Epithelial cell of esophagus (primary cell): ENCODE measurements at regions not wholly inside any gene's neighbourhood (a gene's known extent, or its start where the extent isn't known, plus 50 kb on each side); places are given as distances from the start of the nearest gene placed in this dataset.

Experiments used
- DNase-seq: peaks from one replicate; pipeline ENCODE4 v3.0.0; 2010; ENCODE audit warnings: low read depth
- H3K4me3 ChIP-seq: 2 replicates; pipeline ENCODE4 v1.5.1; 2011; ENCODE audit warnings: mild to moderate bottlenecking, low read length, control low read depth
- CTCF ChIP-seq: IDR thresholded peaks from 2 replicates; pipeline ENCODE4 v1.5.1; 2011; ENCODE audit warnings: low read depth, mild to moderate bottlenecking, low read length, control low read depth, inconsistent platforms; ENCODE audit not compliant: insufficient read depth; ENCODE audit errors: missing control alignments

GRCh38 chr5:106854922-106855321 lies 815.8 kb downstream of the EFNA5 start:
- no peak for TF ChIP-seq CTCF
- no peak for DNase-seq
- H3K4me3 ChIP-seq = no peak overlapping the region

GRCh38 chr5:106854105-106854687 lies 816.5 kb downstream of the EFNA5 start:
- DNase-seq = no peak
- no peak for TF ChIP-seq CTCF
- H3K4me3 ChIP-seq = no peak overlapping the region

GRCh38 chr5:106853266-106853665 lies 817.5 kb downstream of the EFNA5 start:
- H3K4me3 ChIP-seq = no peak overlapping the region
- no peak for DNase-seq
- no peak for TF ChIP-seq CTCF

- no peak for TF ChIP-seq CTCF
- no peak overlapping the region for H3K4me3 ChIP-seq
- no peak for DNase-seq
These were observed 821.5 kb downstream of the EFNA5 start for GRCh38 chr5:106849266-106849665.

GRCh38 chr5:106843812-106844416 lies 826.8 kb downstream of the EFNA5 start:
- TF ChIP-seq CTCF = peak; percentile 60
- DNase-seq = peak; percentile 41
- no peak overlapping the region for H3K4me3 ChIP-seq

- no peak overlapping the region for H3K4me3 ChIP-seq
- no peak for TF ChIP-seq CTCF
- DNase-seq = no peak
These were observed 837.2 kb downstream of the EFNA5 start for GRCh38 chr5:106833517-106833916.

- no peak for TF ChIP-seq CTCF
- H3K4me3 ChIP-seq = no peak overlapping the region
- DNase-seq = peak; percentile 57
These were observed 843.7 kb downstream of the EFNA5 start for GRCh38 chr5:106827061-106827460.
